HEK293T (cell line): ENCODE measurements at regions not wholly inside any gene's neighbourhood (a gene's known extent, or its start where the extent isn't known, plus 50 kb on each side); places are given as distances from the start of the nearest gene placed in this dataset.

Experiments
- CTCF ChIA-PET: fragments of 350-600 bp; formaldehyde crosslinking; extraction: SDS; loops from one replicate; lab custom pipeline; 2021; ENCODE audit warnings: antibody characterized with exemption, inconsistent platforms; lab: Yijun Ruan, JAX
- POLR2A ChIA-PET: fragments of 350-600 bp; formaldehyde crosslinking; extraction: SDS; loops from one replicate; lab custom pipeline; 2020; ENCODE audit warnings: antibody characterized with exemption, inconsistent platforms; lab: Yijun Ruan, JAX
- DNase-seq: peaks from one replicate; pipeline ENCODE4 v3.0.0; 2012; ENCODE audit warnings: mixed read lengths; ENCODE audit errors: extremely low spot score
- ARNT ChIP-seq: fragments of 450-650 bp; IDR thresholded peaks from 2 replicates; pipeline ENCODE4 v1.6.1; 2017; ENCODE audit warnings: mild to moderate bottlenecking
- BHLHE40 ChIP-seq: fragments of 450-650 bp; IDR thresholded peaks from 2 replicates; pipeline ENCODE4 v1.6.1; 2016; ENCODE audit warnings: mild to moderate bottlenecking, moderate library complexity, borderline replicate concordance
- CTBP1 ChIP-seq: fragments of 450-650 bp; IDR thresholded peaks from 2 replicates; pipeline ENCODE4 v1.6.1; 2016; ENCODE audit warnings: borderline replicate concordance
- ELF4 ChIP-seq: fragments of 450-650 bp; IDR thresholded peaks from 2 replicates; pipeline ENCODE4 v1.6.1; 2017; ENCODE audit warnings: antibody characterized with exemption
- FOXA1 ChIP-seq: fragments of 450-650 bp; IDR thresholded peaks from 2 replicates; pipeline ENCODE4 v1.6.1; 2016; ENCODE audit warnings: mild to moderate bottlenecking
- FOXK2 ChIP-seq: fragments of 450-650 bp; IDR thresholded peaks from 2 replicates; pipeline ENCODE4 v1.6.1; 2016; ENCODE audit warnings: mild to moderate bottlenecking
- FOXM1 ChIP-seq: fragments of 450-650 bp; IDR thresholded peaks from 2 replicates; pipeline ENCODE4 v1.6.1; 2017; ENCODE audit warnings: mild to moderate bottlenecking, borderline replicate concordance
- HDGF ChIP-seq: fragments of 450-650 bp; IDR thresholded peaks from 2 replicates; pipeline ENCODE4 v1.6.1; 2017; ENCODE audit warnings: antibody characterized with exemption, borderline replicate concordance
- L3MBTL2 ChIP-seq: fragments of 450-650 bp; conservative IDR thresholded peaks from 2 replicates; pipeline ENCODE4 v1.6.1; 2016; ENCODE audit warnings: mild to moderate bottlenecking
- LEF1 ChIP-seq: fragments of 450-650 bp; IDR thresholded peaks from 2 replicates; pipeline ENCODE4 v1.6.1; 2017; ENCODE audit warnings: mild to moderate bottlenecking, borderline replicate concordance
- NFRKB ChIP-seq: fragments of 450-650 bp; IDR thresholded peaks from 2 replicates; pipeline ENCODE4 v1.6.1; 2016; ENCODE audit warnings: mild to moderate bottlenecking, moderate library complexity
- SP1 ChIP-seq: fragments of 450-650 bp; IDR thresholded peaks from 2 replicates; pipeline ENCODE4 v1.6.1; 2017
- SUZ12 ChIP-seq: fragments of 450-650 bp; IDR thresholded peaks from 2 replicates; pipeline ENCODE4 v1.6.1; 2016; ENCODE audit warnings: mild to moderate bottlenecking
- TARDBP ChIP-seq: fragments of 450-650 bp; IDR thresholded peaks from 2 replicates; pipeline ENCODE4 v1.6.1; 2016
- ZNF384 ChIP-seq: fragments of 450-650 bp; IDR thresholded peaks from 2 replicates; pipeline ENCODE4 v1.6.1; 2016
- TF ChIP-seq, protein P1 (sequence below): fragments of 450-650 bp; IDR thresholded peaks from 2 replicates; pipeline ENCODE4 v1.6.1; 2016

DNA sequence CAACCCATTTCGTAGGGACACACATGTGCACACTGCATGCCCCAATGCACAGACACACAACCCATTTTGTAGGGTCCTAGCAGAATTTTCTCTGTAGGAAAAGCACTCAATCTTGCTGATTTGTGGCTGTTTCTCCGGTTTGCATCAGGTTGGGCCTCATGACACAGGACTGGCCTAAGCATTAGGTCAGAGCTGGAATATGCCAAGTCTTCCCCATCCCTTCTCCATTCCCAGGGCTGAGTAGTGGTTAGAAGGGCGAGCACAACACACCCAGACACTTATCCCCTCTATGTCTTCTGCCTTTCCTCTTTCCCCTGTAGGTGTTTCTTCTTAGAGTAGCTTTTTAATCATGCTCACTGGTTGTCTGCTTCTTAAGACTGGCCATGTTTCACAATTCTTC, 295.9 kb downstream of the SOX11 start:
- TF ChIP-seq CTBP1: no peak
- TF ChIP-seq SP1: no peak
- TF ChIP-seq HDGF: no peak
- no peak for TF ChIP-seq ZNF384
- TF ChIP-seq FOXK2: no peak
- TF ChIP-seq FOXA1: no peak
- no peak for TF ChIP-seq L3MBTL2
- TF ChIP-seq BHLHE40: no peak
- TF ChIP-seq, protein P1, sequence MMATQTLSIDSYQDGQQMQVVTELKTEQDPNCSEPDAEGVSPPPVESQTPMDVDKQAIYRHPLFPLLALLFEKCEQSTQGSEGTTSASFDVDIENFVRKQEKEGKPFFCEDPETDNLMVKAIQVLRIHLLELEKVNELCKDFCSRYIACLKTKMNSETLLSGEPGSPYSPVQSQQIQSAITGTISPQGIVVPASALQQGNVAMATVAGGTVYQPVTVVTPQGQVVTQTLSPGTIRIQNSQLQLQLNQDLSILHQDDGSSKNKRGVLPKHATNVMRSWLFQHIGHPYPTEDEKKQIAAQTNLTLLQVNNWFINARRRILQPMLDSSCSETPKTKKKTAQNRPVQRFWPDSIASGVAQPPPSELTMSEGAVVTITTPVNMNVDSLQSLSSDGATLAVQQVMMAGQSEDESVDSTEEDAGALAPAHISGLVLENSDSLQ: no peak
- no peak for DNase-seq
- CTCF ChIA-PET: no interaction called here
- POLR2A ChIA-PET: no interaction called here

DNA sequence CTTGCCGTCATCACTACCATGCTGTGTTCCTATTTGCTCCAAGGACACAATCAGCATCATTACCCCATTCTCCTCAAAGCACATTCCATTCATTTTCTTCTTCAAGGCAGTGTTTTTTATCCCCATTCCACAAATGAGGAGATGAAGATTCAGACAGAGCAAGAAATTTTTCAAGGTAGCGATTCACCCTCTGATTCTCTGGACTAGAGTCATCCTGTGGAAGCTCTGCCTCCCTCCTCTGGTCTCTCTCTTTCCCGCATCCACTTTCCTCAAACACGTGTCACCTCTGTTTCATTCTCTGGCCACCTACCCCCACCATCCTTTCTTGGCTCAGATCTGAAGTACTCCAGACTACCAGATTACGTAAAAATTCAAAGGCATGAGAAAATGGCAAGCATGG, 297.9 kb downstream of the SOX11 start:
- TF ChIP-seq FOXM1: no peak
- TF ChIP-seq SUZ12: no peak
- no peak for TF ChIP-seq HDGF
- no peak for TF ChIP-seq FOXK2
- no peak for TF ChIP-seq SP1
- TF ChIP-seq ELF4: no peak
- no peak for TF ChIP-seq TARDBP
- no peak for TF ChIP-seq ARNT
- TF ChIP-seq BHLHE40: no peak
- no peak for TF ChIP-seq FOXA1
- TF ChIP-seq NFRKB: no peak
- TF ChIP-seq LEF1: no peak
- TF ChIP-seq, protein P1: no peak
- no peak for TF ChIP-seq ZNF384
- TF ChIP-seq L3MBTL2: no peak
- TF ChIP-seq CTBP1: no peak
- ChIA-PET POLR2A (no interaction called here), CTCF (no interaction called here)
- no peak for DNase-seq

DNA sequence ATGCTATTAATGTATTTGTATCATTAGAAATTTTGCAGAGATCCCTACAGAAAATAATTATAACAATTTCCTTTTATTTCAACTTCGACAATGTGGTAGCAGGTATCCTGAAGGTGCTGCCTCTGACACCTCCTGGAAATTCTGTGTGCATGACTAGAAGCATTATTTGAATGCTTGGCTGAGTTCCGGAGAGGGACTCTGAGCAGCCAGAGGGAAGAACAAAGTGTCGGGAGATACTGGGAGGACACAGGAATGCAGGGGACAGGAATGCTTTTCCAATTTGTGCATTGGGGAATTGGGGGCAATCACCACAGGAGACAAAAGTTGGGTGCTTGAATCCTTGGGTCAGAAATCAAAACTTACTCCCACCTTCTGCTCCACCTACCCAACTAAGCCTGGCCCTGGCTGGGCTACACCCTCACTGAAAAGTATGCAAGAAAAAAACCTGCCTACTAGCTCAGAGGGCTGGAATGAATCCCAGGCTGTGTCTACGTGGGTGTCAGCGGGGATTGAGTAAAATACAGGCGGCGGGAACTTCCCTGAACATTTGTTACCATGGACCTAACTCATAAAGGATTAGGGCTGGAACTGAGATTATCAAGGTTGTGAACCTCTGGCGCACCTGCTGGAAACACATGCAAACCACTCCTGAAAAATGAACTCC, 299.3 kb downstream of the SOX11 start:
- CTCF ChIA-PET: no interaction called here
- POLR2A ChIA-PET: no interaction called here
- no peak for TF ChIP-seq BHLHE40
- TF ChIP-seq FOXK2: no peak
- TF ChIP-seq, protein P1: no peak
- no peak for TF ChIP-seq CTBP1
- no peak for TF ChIP-seq FOXM1
- TF ChIP-seq L3MBTL2: no peak
- TF ChIP-seq SUZ12: no peak
- TF ChIP-seq ZNF384: no peak
- DNase-seq: no peak

DNA sequence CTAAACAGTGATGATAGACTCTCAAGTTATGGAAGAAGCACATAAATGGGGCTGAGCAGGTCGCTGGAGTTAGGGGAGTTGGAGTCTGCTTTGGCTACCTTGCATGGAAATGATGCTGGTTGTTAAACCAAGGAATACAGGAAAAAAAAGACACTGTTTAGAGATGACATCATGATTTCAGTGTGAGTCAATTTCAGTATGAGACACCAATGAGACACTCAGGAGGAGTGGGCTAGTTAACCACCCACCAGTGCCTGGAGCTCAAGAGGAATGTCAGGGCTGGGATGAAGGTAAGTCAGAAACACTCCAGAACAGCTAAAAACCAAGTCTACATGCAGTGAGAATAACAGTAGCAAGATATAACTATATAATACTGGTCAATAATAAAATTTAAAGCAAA, 303.6 kb downstream of the SOX11 start:
- ChIA-PET POLR2A (no interaction called here), CTCF (no interaction called here)
- DNase-seq: no peak
- TF ChIP-seq FOXM1 (no peak), CTBP1 (no peak), TARDBP (no peak), ARNT (no peak), NFRKB (no peak), SUZ12 (no peak), FOXK2 (no peak)

DNA sequence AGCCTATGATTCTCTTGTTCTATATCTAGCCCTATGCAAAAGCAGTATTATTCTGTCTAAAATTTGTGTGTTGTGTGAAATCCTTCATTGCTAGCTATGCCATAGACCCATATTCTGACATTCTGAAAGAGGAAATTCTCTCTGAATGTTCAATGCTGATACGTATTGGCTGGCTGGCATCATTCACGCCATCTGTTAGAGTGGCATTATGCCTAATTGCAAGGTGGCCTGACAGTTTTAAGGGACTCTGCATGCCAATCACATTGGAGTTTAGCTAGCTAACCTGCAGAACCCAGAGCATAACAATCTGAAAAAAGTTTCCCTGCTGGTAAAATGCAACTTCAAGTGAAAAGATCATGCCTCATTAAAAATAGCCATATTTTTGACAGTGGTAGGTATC, 316.0 kb downstream of the SOX11 start:
- TF ChIP-seq L3MBTL2 (no peak), FOXK2 (no peak), ARNT (no peak), BHLHE40 (no peak), CTBP1 (no peak), FOXM1 (no peak), HDGF (no peak), FOXA1 (no peak), ZNF384 (no peak), ELF4 (no peak), LEF1 (no peak), SP1 (no peak)
- TF ChIP-seq, protein P1: no peak
- DNase-seq: no peak
- ChIA-PET CTCF (no interaction called here), POLR2A (no interaction called here)

DNA sequence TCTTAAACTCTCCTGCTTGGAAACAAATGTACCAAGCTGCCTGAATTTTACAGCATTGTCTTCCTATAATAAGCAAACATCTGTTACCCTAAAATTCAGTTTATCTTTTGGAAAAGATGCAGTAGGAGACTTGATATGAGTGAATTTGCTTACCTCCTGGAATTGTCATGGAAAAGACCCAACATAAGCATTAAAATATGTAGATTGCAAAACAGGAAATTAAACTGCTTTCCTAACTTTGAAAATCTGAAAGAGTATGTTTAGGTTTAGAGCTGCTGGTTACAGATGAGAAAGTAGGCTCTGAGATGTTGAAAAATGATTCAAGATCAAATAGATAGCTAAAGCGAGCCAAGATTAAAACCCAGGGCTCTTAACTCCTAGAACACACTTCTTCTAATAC, 316.5 kb downstream of the SOX11 start:
- no peak for TF ChIP-seq SUZ12
- no peak for TF ChIP-seq CTBP1
- no peak for TF ChIP-seq ARNT
- TF ChIP-seq HDGF: no peak
- ChIA-PET CTCF (no interaction called here), POLR2A (no interaction called here)

More for the DNA sequence above, 316.5 kb downstream of the SOX11 start:
- no peak for DNase-seq
